ENCODE measurements at regions not wholly inside any gene's neighbourhood (a gene's known extent, or its start where the extent isn't known, plus 50 kb on each side); places are given as distances from the start of the nearest gene placed in this dataset.

DNA sequence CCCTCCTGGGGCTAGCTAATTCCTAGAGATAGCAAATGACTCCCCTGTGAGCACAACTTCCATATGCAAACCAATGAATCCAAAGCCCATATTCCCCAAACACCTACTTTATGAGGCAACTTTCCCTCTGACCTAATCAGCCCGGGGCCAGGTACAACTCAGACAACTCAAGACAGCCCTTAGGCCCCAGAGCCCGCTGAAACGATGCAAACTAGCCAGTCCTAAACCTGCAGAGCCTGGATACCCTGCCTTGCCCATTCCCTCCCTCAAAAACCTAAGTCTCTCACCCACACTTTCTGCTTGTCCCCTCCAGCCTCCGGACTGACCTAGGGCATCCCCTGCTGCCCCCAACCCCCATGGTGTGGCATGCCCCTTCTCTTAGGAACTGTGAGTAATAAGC, 142.8 kb downstream of the ACTR3 start:
- Histone ChIP-seq H4K20me1 (ENCODE audit: insufficient read depth, low read length) (no peaks in the 10 kb centered on the region), H2AFZ (ENCODE audit: low read length) (no peak overlapping the region), H3K36me3 (ENCODE audit: insufficient read depth, low read length) (no peaks in the 10 kb centered on the region), H3K4me3 (ENCODE audit: low read depth, low read length, poor library complexity, severe bottlenecking) (no peak overlapping the region), H3K4me2 (ENCODE audit: low read length) (no peak overlapping the region), H3K9me3 (ENCODE audit: low read length) (no peaks in the 10 kb centered on the region), H3F3A (ENCODE audit: insufficient read depth, low read length) (no peaks in the 10 kb centered on the region), H3K9ac (ENCODE audit: low read length) (no peak overlapping the region), H3K27ac (ENCODE audit: low read depth, low read length, poor library complexity, severe bottlenecking) (no peak overlapping the region), H3K4me1 (ENCODE audit: insufficient read depth, low read length, severe bottlenecking) (no peaks in the 10 kb centered on the region), H3K27me3 (ENCODE audit: insufficient read depth, low read length) (no peaks in the 10 kb centered on the region), H3K79me2 (ENCODE audit: insufficient read depth, low read length) (no peaks in the 10 kb centered on the region), H3K9me2 (ENCODE audit: low read depth, low read length) (no peaks in the 10 kb centered on the region)
- no peak for TF ChIP-seq EZH2 (IDR thresholded peaks at IDR 0.05; ENCODE audit: borderline replicate concordance, low read length)
- TF ChIP-seq, protein P1, sequence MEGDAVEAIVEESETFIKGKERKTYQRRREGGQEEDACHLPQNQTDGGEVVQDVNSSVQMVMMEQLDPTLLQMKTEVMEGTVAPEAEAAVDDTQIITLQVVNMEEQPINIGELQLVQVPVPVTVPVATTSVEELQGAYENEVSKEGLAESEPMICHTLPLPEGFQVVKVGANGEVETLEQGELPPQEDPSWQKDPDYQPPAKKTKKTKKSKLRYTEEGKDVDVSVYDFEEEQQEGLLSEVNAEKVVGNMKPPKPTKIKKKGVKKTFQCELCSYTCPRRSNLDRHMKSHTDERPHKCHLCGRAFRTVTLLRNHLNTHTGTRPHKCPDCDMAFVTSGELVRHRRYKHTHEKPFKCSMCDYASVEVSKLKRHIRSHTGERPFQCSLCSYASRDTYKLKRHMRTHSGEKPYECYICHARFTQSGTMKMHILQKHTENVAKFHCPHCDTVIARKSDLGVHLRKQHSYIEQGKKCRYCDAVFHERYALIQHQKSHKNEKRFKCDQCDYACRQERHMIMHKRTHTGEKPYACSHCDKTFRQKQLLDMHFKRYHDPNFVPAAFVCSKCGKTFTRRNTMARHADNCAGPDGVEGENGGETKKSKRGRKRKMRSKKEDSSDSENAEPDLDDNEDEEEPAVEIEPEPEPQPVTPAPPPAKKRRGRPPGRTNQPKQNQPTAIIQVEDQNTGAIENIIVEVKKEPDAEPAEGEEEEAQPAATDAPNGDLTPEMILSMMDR (IDR thresholded peaks at IDR 0.05; ENCODE audit: low read length), result no peak

DNA sequence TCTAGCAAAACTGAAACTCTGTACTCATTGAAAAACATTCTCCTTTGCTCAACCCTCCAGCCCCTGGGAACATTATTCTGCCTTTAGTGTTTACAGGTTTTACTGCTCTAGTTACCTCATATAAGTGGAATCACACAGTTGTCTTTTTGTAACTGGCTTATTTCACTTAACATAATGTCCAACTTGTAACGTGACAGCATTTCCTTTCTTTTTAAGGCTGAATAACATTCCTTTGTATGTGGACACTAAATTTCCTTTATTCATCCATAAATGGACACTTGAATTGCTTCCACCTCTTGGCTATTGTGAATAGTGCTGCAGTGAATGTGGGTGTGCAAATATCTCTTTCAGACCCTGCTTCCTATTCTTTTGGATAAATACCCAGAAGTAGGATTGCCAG, 144.9 kb downstream of the ACTR3 start:
- TF ChIP-seq, protein P1 (IDR thresholded peaks at IDR 0.05; ENCODE audit: low read length), result no peak
- TF ChIP-seq EZH2 (IDR thresholded peaks at IDR 0.05; ENCODE audit: borderline replicate concordance, low read length), result no peak
- Histone ChIP-seq H2AFZ (ENCODE audit: low read length) (no peak overlapping the region), H3K27ac (ENCODE audit: low read depth, low read length, poor library complexity, severe bottlenecking) (no peak overlapping the region), H3K36me3 (ENCODE audit: insufficient read depth, low read length) (no peaks in the 10 kb centered on the region), H3K9me2 (ENCODE audit: low read depth, low read length) (no peaks in the 10 kb centered on the region), H3K79me2 (ENCODE audit: insufficient read depth, low read length) (no peaks in the 10 kb centered on the region), H3K9ac (ENCODE audit: low read length) (no peak overlapping the region), H3K27me3 (ENCODE audit: insufficient read depth, low read length) (no peaks in the 10 kb centered on the region), H3K9me3 (ENCODE audit: low read length) (no peaks in the 10 kb centered on the region), H3K4me1 (ENCODE audit: insufficient read depth, low read length, severe bottlenecking) (no peaks in the 10 kb centered on the region), H3K4me2 (ENCODE audit: low read length) (no peak overlapping the region), H3K4me3 (ENCODE audit: low read depth, low read length, poor library complexity, severe bottlenecking) (no peak overlapping the region), H3F3A (ENCODE audit: insufficient read depth, low read length) (no peaks in the 10 kb centered on the region), H4K20me1 (ENCODE audit: insufficient read depth, low read length) (no peaks in the 10 kb centered on the region)

GRCh38 chr2:114038710-114039109, 148.8 kb downstream of the ACTR3 start:
- no peak for TF ChIP-seq EZH2 (IDR thresholded peaks at IDR 0.05; ENCODE audit: borderline replicate concordance, low read length)
- TF ChIP-seq, protein P1 (IDR thresholded peaks at IDR 0.05; ENCODE audit: low read length), result no peak
- Histone ChIP-seq H3K9me2 (ENCODE audit: low read depth, low read length) (no peaks in the 10 kb centered on the region), H3F3A (ENCODE audit: insufficient read depth, low read length) (no peaks in the 10 kb centered on the region), H3K79me2 (ENCODE audit: insufficient read depth, low read length) (no peaks in the 10 kb centered on the region), H3K9me3 (ENCODE audit: low read length) (no peaks in the 10 kb centered on the region), H3K4me2 (ENCODE audit: low read length) (no peak overlapping the region), H2AFZ (ENCODE audit: low read length) (no peak overlapping the region), H3K27me3 (ENCODE audit: insufficient read depth, low read length) (no peaks in the 10 kb centered on the region), H3K27ac (ENCODE audit: low read depth, low read length, poor library complexity, severe bottlenecking) (no peak overlapping the region), H3K4me3 (ENCODE audit: low read depth, low read length, poor library complexity, severe bottlenecking) (no peak overlapping the region), H3K9ac (ENCODE audit: low read length) (no peak overlapping the region), H4K20me1 (ENCODE audit: insufficient read depth, low read length) (no peaks in the 10 kb centered on the region), H3K4me1 (ENCODE audit: insufficient read depth, low read length, severe bottlenecking) (no peaks in the 10 kb centered on the region), H3K36me3 (ENCODE audit: insufficient read depth, low read length) (no peaks in the 10 kb centered on the region)

Data from OCI-LY1 (cell line).